HL-60 (cell line): ENCODE measurements at regions not wholly inside any gene's neighbourhood (a gene's known extent, or its start where the extent isn't known, plus 50 kb on each side); places are given as distances from the start of the nearest gene placed in this dataset.

ENCODE experiments used
- DNase-seq, 2 experiments: peaks; one replicate each; pipeline ENCODE4 v3.0.0-alpha.2; 2010 to 2020; ENCODE audit warnings: low read depth in 1 of 2, low spot score in 1 of 2
- H3K27ac ChIP-seq: fragments of 250-450 bp; sonication (Bioruptor Pico); replicated peaks from 2 replicates; pipeline ENCODE4 v1.5.1; 2020; ENCODE audit warnings: mild to moderate bottlenecking, moderate library complexity
- H3K27me3 ChIP-seq: fragments of 250-450 bp; sonication (Bioruptor Pico); 2 replicates; pipeline ENCODE4 v1.5.1; 2021; ENCODE audit warnings: mild to moderate bottlenecking, moderate library complexity; ENCODE audit not compliant: insufficient read depth, poor library complexity, severe bottlenecking
- H3K4me3 ChIP-seq: replicated peaks from 2 replicates; pipeline ENCODE4 v1.5.1; 2011; ENCODE audit warnings: mild to moderate bottlenecking, control low read depth, low read length; ENCODE audit not compliant: insufficient read depth
- CTCF ChIP-seq: IDR thresholded peaks from one replicate; pipeline ENCODE4 v1.5.1; 2011; ENCODE audit warnings: low read length, control low read depth, inconsistent platforms; ENCODE audit not compliant: insufficient read depth
- GABPA ChIP-seq: IDR thresholded peaks from 2 replicates; pipeline ENCODE4 v1.6.1; 2012; ENCODE audit warnings: low read depth
- POLR2AphosphoS5 ChIP-seq: IDR thresholded peaks from 2 replicates; pipeline ENCODE4 v1.6.1; 2012; ENCODE audit warnings: low read depth
- REST ChIP-seq: IDR thresholded peaks from 2 replicates; pipeline ENCODE4 v1.6.1; 2012; ENCODE audit warnings: low read depth; ENCODE audit not compliant: insufficient replicate concordance
- SPI1 ChIP-seq: IDR thresholded peaks from 2 replicates; pipeline ENCODE4 v1.6.1; 2012; ENCODE audit warnings: low read depth, mild to moderate bottlenecking, borderline replicate concordance

DNA sequence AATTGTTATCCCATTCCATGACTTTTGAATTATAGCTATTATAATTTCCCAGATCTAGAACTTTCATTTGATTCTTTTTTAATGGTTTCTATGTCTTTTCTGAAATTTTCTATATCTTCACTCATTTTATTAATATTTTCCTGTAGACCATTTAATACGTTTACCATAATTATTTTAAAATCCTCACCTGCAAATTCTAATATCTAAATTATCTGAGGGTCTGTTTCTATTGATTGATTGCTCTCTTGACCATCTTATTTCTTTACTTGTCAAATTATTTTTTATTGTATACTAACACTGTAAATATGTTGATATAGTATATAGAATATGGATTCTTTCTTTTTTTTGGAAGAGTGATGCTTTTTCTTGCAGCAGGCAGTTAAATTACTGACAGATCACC, 229.3 kb upstream of the CTBP2 start:
- Histone ChIP-seq H3K27ac (no peak overlapping the region), H3K27me3 (no peaks in the 10 kb centered on the region), H3K4me3 (no peak overlapping the region)
- TF ChIP-seq GABPA, result no peak
- TF ChIP-seq REST, result no peak
- TF ChIP-seq SPI1, result no peak
- TF ChIP-seq POLR2AphosphoS5, result no peak
- no peak for TF ChIP-seq CTCF
- DNase-seq, result no peak

GRCh38 chr10:125379592-125379991, 219.2 kb upstream of the CTBP2 start:
- no peak for TF ChIP-seq GABPA
- TF ChIP-seq CTCF, result no peak
- no peak for TF ChIP-seq POLR2AphosphoS5
- no peak for TF ChIP-seq SPI1
- no peak for TF ChIP-seq REST
- H3K4me3 ChIP-seq, result no peak overlapping the region
- H3K27me3 ChIP-seq, result no peaks in the 10 kb centered on the region
- no peak for DNase-seq
- H3K27ac ChIP-seq, result no peak overlapping the region

DNA sequence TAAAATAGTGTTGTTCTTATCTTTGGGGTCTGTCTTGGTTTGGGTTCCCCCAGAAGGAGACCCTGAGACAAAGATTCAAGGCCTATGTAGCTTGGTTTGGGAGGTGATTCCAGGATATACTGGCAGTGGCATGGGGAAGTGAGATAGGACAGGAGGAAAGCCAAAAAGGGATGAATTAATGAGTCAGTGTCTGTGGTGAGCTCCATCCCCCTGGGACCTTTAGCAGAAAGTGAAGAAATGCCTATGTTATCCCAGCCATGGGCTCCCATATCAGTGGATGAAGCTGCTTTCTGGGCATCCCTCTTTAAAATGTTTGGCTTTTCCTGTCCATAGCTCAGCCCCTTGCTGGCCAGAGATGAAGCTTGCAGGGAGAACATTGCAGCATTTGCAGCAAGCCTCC, 217.0 kb upstream of the CTBP2 start:
- Histone ChIP-seq H3K27me3 (no peaks in the 10 kb centered on the region), H3K27ac (no peak overlapping the region), H3K4me3 (no peak overlapping the region)
- no peak for DNase-seq
- no peak for TF ChIP-seq POLR2AphosphoS5
- no peak for TF ChIP-seq CTCF
- TF ChIP-seq SPI1, result no peak
- TF ChIP-seq GABPA, result no peak
- no peak for TF ChIP-seq REST
